ENCODE measurements at regions not wholly inside any gene's neighbourhood (a gene's known extent, or its start where the extent isn't known, plus 50 kb on each side); places are given as distances from the start of the nearest gene placed in this dataset.
"Not testable (repeated sequence)": the region's sequence is repeated elsewhere in the genome, so short reads cannot be mapped to it uniquely, and the experiment has no call there.

DNA sequence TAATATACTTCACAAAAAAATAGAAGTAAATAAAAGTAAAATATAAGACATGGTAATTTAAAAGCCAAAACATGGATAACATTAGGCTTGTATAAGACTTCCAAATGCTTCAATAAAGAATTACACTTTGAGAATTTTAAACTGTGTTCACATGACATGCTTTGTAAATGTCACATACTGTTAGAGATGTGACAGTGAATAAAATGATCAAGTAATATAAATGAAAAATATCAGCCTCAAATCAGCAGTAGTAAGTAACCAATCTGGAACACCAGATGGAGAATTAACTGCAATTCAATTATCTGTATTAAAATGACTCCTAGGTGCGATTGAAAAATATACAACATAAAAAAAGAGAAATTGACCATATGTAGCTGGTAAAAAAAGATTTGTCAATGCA, 1260.8 kb downstream of the BRINP3 start:
- no peaks in the 10 kb centered on the region for H3K9me3 Mint-ChIP-seq
- H3K27ac Mint-ChIP-seq, result no peak overlapping the region
- no peaks in the 10 kb centered on the region for H3K4me1 Mint-ChIP-seq (ENCODE audit: low read depth)
- H3K4me3 Mint-ChIP-seq, result no peak overlapping the region
- H3K36me3 Mint-ChIP-seq (ENCODE audit: low read depth), result no peaks in the 10 kb centered on the region
- no peaks in the 10 kb centered on the region for H3K27me3 Mint-ChIP-seq (ENCODE audit: low read depth)

DNA sequence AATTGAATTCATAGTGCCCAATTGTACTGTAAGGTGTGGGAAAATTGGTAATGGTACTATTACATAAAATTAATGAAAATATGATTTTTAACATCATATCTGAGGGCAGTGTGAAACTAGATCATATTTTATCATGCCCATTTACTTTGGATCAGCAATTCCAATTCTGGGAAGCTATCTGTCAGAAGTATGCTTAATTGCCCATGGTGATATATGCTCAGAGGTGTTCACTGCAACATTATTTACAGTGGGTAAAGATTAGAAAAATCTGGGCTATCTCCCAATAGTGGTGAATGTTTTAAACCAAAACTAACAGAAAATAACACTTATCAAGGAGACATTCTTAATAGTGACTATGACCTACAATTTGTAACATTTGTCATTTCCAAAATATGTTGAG, 1260.0 kb downstream of the BRINP3 start:
- Mint-ChIP-seq H3K27ac (no peak overlapping the region), H3K27me3 (ENCODE audit: low read depth) (no peaks in the 10 kb centered on the region), H3K9me3 (no peaks in the 10 kb centered on the region), H3K4me3 (no peak overlapping the region), H3K4me1 (ENCODE audit: low read depth) (no peaks in the 10 kb centered on the region), H3K36me3 (ENCODE audit: low read depth) (no peaks in the 10 kb centered on the region)

DNA sequence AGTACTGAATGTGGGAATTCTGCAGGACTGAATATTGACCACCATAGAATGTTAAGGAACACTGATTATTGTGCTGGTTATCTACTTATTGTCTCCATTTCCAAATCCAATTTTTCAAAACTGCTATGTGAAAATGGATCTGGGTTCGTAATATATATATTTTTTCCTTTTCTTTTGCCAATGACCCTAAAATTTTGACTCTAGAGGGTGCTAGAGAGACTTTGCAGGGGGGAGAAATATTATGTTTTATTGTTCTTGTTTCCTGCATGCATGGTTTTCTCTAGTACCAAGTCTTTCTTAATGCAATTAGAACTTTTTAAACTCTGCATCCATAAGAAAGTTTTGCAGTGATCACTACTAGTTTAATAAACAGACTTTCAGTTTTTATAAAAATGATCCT, 1256.9 kb downstream of the BRINP3 start:
- H3K27ac Mint-ChIP-seq, result no peak overlapping the region
- H3K27me3 Mint-ChIP-seq (ENCODE audit: low read depth), result no peaks in the 10 kb centered on the region
- no peaks in the 10 kb centered on the region for H3K4me1 Mint-ChIP-seq (ENCODE audit: low read depth)
- no peaks in the 10 kb centered on the region for H3K36me3 Mint-ChIP-seq (ENCODE audit: low read depth)
- no peaks in the 10 kb centered on the region for H3K9me3 Mint-ChIP-seq
- no peak overlapping the region for H3K4me3 Mint-ChIP-seq

DNA sequence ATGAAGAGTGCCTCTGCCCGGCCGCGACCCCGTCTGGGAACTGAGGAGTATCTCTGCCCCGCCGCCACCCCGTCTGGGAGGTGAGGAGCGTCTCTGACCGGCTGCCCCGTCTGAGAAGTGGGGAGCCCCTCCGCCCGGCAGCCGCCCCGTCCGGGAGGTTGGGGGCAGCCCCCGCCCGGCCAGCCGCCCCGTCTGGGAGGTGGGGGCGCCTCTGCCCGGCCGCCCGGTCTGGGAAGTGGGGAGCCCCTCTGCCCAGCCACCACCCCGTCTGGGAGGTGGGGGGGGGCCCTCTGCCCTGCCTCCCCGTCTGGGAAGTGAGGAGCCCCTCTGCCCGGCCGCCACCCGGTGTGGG, 1251.9 kb downstream of the BRINP3 start:
- not testable (repeated sequence) for H3K4me1 Mint-ChIP-seq (ENCODE audit: low read depth); H3K9me3 Mint-ChIP-seq; H3K27me3 Mint-ChIP-seq (ENCODE audit: low read depth); H3K36me3 Mint-ChIP-seq (ENCODE audit: low read depth); H3K4me3 Mint-ChIP-seq; H3K27ac Mint-ChIP-seq

DNA sequence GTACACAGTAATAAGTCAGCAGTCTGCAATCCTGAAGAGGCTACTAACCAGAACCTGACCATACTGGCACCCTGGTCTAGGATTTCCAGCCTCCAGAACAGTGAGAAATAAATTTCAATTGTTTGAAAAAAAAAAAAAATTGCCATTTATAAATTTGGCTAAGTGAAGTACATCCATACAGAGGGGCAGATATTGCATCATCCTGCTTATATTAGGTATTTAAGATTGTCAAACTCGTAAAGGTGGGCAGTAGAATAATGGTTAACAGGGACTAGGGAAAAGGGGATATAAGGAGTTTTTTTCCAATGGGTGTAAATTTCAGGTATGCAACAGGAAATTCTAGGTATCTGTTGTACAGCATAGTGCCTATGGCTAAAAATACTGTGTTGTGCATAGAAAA, 1250.9 kb downstream of the BRINP3 start:
- H3K4me1 Mint-ChIP-seq (ENCODE audit: low read depth), result no peaks in the 10 kb centered on the region
- H3K4me3 Mint-ChIP-seq, result no peak overlapping the region
- no peaks in the 10 kb centered on the region for H3K36me3 Mint-ChIP-seq (ENCODE audit: low read depth)
- H3K27me3 Mint-ChIP-seq (ENCODE audit: low read depth), result no peaks in the 10 kb centered on the region
- H3K9me3 Mint-ChIP-seq, result peaks cover 4% of the 10 kb centered on the region
- H3K27ac Mint-ChIP-seq, result no peak overlapping the region

DNA sequence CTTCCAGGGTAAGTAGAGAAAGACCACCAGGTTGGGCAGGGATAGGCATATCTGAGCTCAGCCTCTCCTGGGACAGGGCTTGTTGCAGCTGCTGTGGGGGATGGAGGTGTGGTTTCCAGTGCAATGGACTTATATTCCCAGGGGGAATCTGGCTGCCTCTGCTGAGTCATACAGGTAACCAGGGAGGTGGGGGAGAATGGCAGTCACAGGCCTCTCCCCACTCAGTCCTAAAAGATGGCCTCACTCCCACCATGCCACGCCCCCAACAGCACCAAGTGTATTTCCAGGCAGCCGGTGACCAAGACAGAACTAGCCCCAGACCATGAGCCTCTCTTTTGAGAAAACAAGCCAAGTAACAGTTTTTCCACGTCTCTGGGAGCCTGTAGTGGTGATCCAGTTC, 1240.7 kb downstream of the BRINP3 start:
- H3K36me3 Mint-ChIP-seq (ENCODE audit: low read depth), result no peaks in the 10 kb centered on the region
- peaks cover 19% of the 10 kb centered on the region for H3K9me3 Mint-ChIP-seq
- H3K4me3 Mint-ChIP-seq, result no peak overlapping the region
- no peaks in the 10 kb centered on the region for H3K4me1 Mint-ChIP-seq (ENCODE audit: low read depth)
- H3K27ac Mint-ChIP-seq, result no peak overlapping the region
- no peaks in the 10 kb centered on the region for H3K27me3 Mint-ChIP-seq (ENCODE audit: low read depth)

DNA sequence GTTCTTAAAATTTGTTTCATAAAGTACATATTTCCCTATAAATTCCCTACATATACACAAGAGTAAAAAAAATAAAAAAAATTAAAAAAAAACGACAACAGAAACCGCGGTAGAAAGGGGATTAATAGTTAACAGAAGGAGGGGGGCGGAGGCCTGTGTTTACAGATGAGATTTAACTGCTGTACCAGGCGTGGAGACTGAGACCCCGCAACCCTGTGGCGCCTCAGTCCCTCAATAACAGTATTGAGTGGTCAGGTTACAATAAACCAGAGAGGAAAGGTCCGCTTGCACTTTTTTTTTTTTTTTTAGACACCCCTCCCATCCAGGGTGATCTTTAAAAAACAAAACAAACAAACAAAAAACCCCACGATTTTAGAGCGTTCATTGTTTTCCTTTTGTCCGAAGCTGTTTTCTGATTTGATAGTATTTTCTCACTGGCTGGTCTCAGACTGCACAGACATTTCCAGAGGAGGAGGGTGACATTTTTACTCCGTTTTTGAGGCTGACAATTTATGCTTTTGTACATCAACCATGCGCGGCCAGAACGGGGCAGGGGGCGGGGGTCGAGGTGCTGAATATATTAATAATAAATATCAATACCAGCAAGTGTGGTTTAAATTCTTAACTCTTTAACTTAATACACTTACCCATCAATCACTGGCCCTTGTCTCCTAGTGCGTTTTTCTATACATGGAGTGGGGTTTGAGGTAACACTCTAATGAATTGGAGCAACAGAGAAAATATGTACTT, 1223.9 kb downstream of the BRINP3 start:
- Mint-ChIP-seq H3K27me3 (ENCODE audit: low read depth) (no peaks in the 10 kb centered on the region), H3K4me3 (no peak overlapping the region), H3K36me3 (ENCODE audit: low read depth) (no peaks in the 10 kb centered on the region), H3K9me3 (no peaks in the 10 kb centered on the region), H3K4me1 (ENCODE audit: low read depth) (no peaks in the 10 kb centered on the region), H3K27ac (no peak overlapping the region)

DNA sequence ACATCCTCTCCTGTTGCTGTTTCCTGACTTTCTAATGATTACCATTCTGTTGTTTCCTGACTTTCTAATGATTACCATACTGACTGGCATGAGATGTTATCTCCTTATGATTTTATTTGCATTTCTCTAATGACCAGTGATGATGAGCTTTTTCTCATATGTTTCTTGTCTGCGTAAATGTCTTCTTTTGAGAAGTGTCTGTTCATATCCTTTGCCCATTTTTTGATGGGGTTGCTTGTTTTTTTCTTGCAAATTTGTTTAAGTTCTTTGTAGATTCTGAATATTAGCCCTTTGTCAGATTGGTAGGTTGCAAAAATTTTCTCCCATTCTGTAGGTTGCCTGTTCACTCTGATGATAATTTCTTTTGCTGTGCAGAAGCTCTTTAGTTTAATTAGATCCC, 1216.5 kb downstream of the BRINP3 start:
- not testable (repeated sequence) for H3K4me1 Mint-ChIP-seq (ENCODE audit: low read depth); H3K4me3 Mint-ChIP-seq; H3K27ac Mint-ChIP-seq; H3K36me3 Mint-ChIP-seq (ENCODE audit: low read depth); H3K27me3 Mint-ChIP-seq (ENCODE audit: low read depth)
- peaks cover 13% of the 10 kb centered on the region for H3K9me3 Mint-ChIP-seq

DNA sequence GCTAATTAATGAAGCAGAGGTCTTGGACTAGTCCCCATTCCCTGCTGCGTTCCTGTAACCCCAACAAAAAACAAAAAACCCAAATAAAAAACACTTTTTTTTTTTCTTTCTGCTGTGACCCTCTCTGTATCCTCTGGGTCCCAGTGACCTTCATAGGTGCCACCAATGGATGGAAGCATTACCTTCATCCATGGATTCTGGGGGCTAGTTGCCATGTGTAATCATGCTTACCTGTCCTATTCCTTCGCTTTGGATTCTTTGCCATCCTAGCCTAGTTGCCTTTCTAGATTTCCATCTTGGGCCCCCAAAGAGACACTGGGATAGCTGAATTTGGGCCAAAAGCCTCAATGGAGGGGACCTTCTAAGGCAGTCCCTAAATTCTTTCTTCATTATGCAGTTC, 1208.7 kb downstream of the BRINP3 start:
- Mint-ChIP-seq H3K36me3 (ENCODE audit: low read depth) (no peaks in the 10 kb centered on the region), H3K27me3 (ENCODE audit: low read depth) (no peaks in the 10 kb centered on the region), H3K9me3 (peaks cover 11% of the 10 kb centered on the region), H3K27ac (no peak overlapping the region), H3K4me3 (no peak overlapping the region), H3K4me1 (ENCODE audit: low read depth) (no peaks in the 10 kb centered on the region)

DNA sequence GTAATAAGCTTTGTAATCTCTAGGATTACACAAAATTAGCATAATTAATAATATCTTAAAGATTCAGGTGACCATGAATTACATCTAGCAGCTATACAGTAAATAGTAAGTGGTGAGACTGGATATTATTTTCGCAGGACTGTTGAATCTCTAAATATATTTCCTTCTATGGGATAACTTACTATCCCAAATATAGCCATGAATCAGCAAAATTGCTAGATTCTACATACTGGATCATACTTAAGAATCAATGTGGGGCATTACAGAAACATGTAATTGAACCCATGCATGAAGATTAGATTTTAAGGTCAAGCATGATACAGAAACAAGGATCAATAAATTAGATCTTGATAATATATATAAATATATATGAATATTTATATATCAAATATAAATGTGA, 1203.4 kb downstream of the BRINP3 start:
- H3K27ac Mint-ChIP-seq, result no peak overlapping the region
- no peak overlapping the region for H3K4me3 Mint-ChIP-seq
- no peaks in the 10 kb centered on the region for H3K27me3 Mint-ChIP-seq (ENCODE audit: low read depth)
- H3K36me3 Mint-ChIP-seq (ENCODE audit: low read depth), result no peaks in the 10 kb centered on the region
- H3K9me3 Mint-ChIP-seq, result peaks cover 2% of the 10 kb centered on the region
- no peaks in the 10 kb centered on the region for H3K4me1 Mint-ChIP-seq (ENCODE audit: low read depth)

DNA sequence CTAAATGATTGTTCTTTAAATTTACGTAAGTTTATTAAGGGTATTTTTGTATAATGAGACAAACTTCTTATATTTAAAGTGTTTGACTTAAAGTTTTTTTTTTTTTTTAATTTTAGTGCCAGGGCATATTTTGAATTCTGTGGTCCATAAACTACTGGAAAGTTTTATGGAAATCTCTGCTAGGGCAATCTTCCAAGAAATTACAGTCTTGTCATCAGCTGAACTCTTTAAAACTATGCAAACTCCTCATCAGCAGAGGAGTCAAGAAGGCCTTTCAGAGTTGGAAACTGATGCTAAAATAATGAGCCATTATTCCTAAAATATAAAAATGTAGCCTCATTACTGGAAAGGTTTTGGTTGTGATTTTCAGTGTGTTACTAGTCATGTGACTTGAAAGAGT, 1201.9 kb downstream of the BRINP3 start:
- Mint-ChIP-seq H3K27ac (no peak overlapping the region), H3K4me3 (no peak overlapping the region), H3K4me1 (ENCODE audit: low read depth) (no peaks in the 10 kb centered on the region), H3K36me3 (ENCODE audit: low read depth) (no peaks in the 10 kb centered on the region), H3K9me3 (no peaks in the 10 kb centered on the region), H3K27me3 (ENCODE audit: low read depth) (no peaks in the 10 kb centered on the region)

DNA sequence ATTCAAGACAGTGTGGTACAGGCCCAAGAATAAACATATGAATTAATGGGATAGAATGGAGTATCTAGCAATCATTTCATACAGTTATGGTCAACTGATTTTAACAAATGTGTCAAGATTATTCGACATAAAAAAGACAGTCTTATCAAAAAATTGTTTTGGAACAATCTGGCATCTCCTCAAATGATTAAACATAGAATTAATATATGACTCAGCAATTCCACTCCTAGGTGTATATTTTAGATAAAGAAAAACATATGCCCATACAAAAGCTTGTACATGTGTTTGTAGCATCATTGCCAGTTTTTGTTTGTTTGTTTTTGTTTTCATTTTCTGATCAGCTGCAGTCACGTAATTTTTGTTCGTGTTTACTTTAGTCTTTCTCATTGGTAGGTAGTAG, 1188.3 kb downstream of the BRINP3 start:
- Mint-ChIP-seq H3K4me1 (ENCODE audit: low read depth) (no peaks in the 10 kb centered on the region), H3K36me3 (ENCODE audit: low read depth) (no peaks in the 10 kb centered on the region), H3K27me3 (ENCODE audit: low read depth) (no peaks in the 10 kb centered on the region), H3K27ac (no peak overlapping the region), H3K9me3 (peaks cover 7% of the 10 kb centered on the region), H3K4me3 (no peak overlapping the region)

DNA sequence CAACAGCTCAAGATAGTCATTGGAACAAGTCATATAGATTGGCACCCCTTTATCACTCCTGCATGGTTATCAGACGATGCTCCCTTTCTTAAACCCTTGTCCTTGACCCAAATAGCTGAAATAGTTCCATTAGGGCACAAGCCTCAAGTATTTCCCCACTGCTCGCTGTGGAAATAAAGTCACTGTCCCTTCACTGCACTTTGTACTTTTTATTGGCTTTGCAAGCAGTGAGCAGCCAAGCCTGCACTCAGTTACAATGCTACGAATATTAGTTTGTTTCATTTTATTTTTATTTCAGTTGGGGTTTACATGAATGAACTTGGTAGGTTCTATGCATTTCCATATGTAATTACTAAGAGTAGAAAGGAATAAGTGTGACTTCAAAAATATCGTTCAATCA, 1176.4 kb downstream of the BRINP3 start:
- Mint-ChIP-seq H3K4me3 (no peak overlapping the region), H3K9me3 (peaks cover 8% of the 10 kb centered on the region), H3K36me3 (ENCODE audit: low read depth) (no peaks in the 10 kb centered on the region), H3K27me3 (ENCODE audit: low read depth) (no peaks in the 10 kb centered on the region), H3K4me1 (ENCODE audit: low read depth) (no peaks in the 10 kb centered on the region), H3K27ac (no peak overlapping the region)

DNA sequence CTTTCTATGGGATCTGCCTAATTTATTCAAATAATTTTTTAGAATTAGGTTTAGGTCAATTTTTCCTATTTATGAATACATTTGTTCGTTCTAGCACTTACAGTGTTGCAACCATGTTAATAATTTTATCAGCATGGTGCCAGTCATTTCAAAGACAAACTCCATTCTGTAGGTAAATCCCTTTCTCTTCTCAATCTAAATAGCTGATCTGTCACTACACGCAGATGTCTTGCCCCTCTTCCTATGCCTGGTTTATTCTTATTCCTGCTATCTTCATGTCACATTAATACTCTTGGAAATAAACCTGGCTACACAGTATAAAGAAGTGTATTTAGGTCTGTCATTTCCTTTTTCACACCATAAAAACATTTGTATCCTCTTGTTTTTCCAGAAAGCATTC, 1172.4 kb downstream of the BRINP3 start:
- no peaks in the 10 kb centered on the region for H3K27me3 Mint-ChIP-seq (ENCODE audit: low read depth)
- H3K27ac Mint-ChIP-seq, result no peak overlapping the region
- H3K9me3 Mint-ChIP-seq, result peaks cover 8% of the 10 kb centered on the region
- H3K4me3 Mint-ChIP-seq, result no peak overlapping the region
- no peaks in the 10 kb centered on the region for H3K36me3 Mint-ChIP-seq (ENCODE audit: low read depth)
- no peaks in the 10 kb centered on the region for H3K4me1 Mint-ChIP-seq (ENCODE audit: low read depth)

DNA sequence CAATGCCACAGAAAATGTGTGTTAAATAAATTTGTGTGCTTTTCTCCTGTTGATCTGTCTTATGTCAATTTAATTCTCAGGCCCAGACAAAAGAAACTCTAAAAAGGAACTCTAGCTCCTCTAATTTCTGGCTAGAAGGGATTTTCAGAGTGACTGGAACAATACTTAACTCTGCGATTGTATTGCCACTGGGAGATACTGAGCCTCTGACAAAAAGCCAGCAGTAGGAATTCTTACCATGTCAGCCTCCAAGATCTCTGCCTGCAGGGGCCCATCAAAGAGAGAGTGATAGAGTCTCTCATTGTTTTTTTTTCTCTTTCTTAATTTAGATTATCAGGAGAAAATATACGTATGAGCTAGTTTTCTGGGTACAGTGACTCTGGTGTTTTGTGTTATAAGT, 1165.7 kb downstream of the BRINP3 start:
- no peak overlapping the region for H3K4me3 Mint-ChIP-seq
- no peaks in the 10 kb centered on the region for H3K4me1 Mint-ChIP-seq (ENCODE audit: low read depth)
- H3K27me3 Mint-ChIP-seq (ENCODE audit: low read depth), result no peaks in the 10 kb centered on the region
- no peaks in the 10 kb centered on the region for H3K36me3 Mint-ChIP-seq (ENCODE audit: low read depth)
- peaks cover 3% of the 10 kb centered on the region for H3K9me3 Mint-ChIP-seq
- no peak overlapping the region for H3K27ac Mint-ChIP-seq

DNA sequence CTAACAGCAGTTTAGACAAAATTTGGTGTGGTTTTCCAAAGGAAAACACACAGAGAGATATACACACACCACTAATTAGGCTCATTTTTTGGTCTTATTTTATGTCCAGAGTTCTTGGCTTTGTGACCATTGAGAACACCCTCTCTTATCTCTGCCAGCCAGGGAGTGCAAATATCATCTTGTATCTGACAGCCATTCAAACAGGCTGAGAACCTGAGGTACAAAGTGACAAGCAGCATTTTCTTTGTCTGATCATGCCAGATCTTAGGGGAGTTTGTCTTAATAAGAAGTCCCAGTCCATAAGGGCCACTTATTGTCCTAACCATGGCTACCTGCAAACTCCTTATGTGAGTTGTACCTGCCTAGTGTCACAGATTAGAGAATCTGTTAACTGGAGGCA, 1165.2 kb downstream of the BRINP3 start:
- Mint-ChIP-seq H3K36me3 (ENCODE audit: low read depth) (no peaks in the 10 kb centered on the region), H3K4me3 (no peak overlapping the region), H3K4me1 (ENCODE audit: low read depth) (no peaks in the 10 kb centered on the region), H3K27me3 (ENCODE audit: low read depth) (no peaks in the 10 kb centered on the region), H3K9me3 (peaks cover 7% of the 10 kb centered on the region), H3K27ac (no peak overlapping the region)

Data from T-helper 1 cell treated with Interleukin-12 subunit alpha and Interleukin-12 subunit beta and Interleukin-4 antibody, amounts not matched to agents 30 μg/mL and 1 μg/mL, for 36 hours (primary cell).